ENCODE measurements at regions not wholly inside any gene's neighbourhood (a gene's known extent, or its start where the extent isn't known, plus 50 kb on each side); places are given as distances from the start of the nearest gene placed in this dataset.

DNA sequence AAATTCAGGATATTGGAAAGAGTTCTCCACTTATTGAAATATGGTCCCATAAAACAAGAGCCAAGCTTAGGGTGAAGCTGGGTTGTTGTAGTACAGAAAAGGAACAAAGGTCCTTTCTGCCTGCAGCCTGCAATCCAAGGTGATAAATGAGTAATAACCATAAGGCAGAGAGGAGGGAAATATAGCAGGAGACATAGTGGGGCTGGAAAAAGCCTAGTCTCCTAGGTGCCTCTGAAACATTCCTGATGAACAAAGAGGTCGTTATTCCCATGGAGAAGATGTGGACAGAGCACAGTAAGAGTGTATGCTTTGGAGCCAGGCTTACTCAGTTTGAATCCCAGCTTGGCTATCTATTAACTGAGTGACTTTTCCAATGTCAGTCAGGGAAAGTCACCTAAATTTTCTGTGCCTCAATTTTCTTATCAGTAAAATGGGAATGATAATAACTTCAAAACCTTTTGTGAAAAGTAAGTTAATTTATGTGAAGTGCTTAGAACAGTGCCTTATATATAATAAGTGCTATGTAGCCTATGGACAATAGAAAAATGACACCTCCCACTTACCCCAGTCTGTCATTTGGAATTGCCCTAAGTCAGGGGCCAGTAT lies 110.8 kb upstream of the GRIN3A start:
- Histone ChIP-seq H4K91ac (replicated peaks; ENCODE audit: insufficient read length, low read length) (no peak overlapping the region), H2BK20ac (ENCODE audit: low read length) (no peak overlapping the region), H3K79me1 (ENCODE audit: low read depth, low read length) (no peaks in the 10 kb centered on the region), H3K27me3 (replicated peaks in 1 of 4; ENCODE audit: control insufficient read depth in 3 of 4, extremely low read depth in 1 of 4, insufficient read depth in 3 of 4, low read length in 3 of 4) (no peaks in the 10 kb centered on the region), H3K27ac (ENCODE audit: low read depth, low read length) (no peak overlapping the region), H2BK120ac (replicated peaks; ENCODE audit: low read depth, low read length) (no peak overlapping the region), H3K4ac (replicated peaks; ENCODE audit: insufficient read length, low read depth, low read length) (no peak overlapping the region), H4K8ac (ENCODE audit: extremely low read depth, insufficient read depth, low read length) (no peak overlapping the region), H2AK5ac (ENCODE audit: low read depth, low read length) (no peak overlapping the region), H3K14ac (ENCODE audit: insufficient read length) (no peak overlapping the region), H4K20me1 (replicated peaks in 1 of 2; ENCODE audit: control insufficient read depth in 1 of 2, insufficient read depth in 2 of 2, low read length in 2 of 2) (no peaks in the 10 kb centered on the region), H3K56ac (replicated peaks; ENCODE audit: insufficient read length, low read depth, low read length) (no peak overlapping the region), H2BK12ac (ENCODE audit: low read depth, low read length) (no peak overlapping the region), H3K18ac (ENCODE audit: extremely low read depth, low read length) (no peak overlapping the region), H3K23ac (ENCODE audit: insufficient read length) (no peak overlapping the region), H3K4me2 (ENCODE audit: insufficient read depth in 1 of 2, low read depth in 2 of 2, low read length in 2 of 2) (peak overlapping the region in 1 of 2 experiments; percentile 12; a peak in 2 of 4 replicates), H3K36me3 (ENCODE audit: control insufficient read depth in 2 of 4, insufficient read depth in 4 of 4, low read length in 3 of 4) (no peaks in the 10 kb centered on the region), H3K9me3 (ENCODE audit: insufficient read depth in 2 of 2, low read depth in 1 of 2, low read length in 1 of 2) (no peaks in the 10 kb centered on the region), H3K9ac (replicated peaks in 1 of 4; ENCODE audit: extremely low read depth in 1 of 4, low read depth in 3 of 4, low read length in 3 of 4) (no peak overlapping the region), H3K79me2 (ENCODE audit: control insufficient read depth in 1 of 2, insufficient read depth in 2 of 2, low read length in 2 of 2) (no peaks in the 10 kb centered on the region), H2BK15ac (ENCODE audit: low read length) (no peak overlapping the region), H4K5ac (ENCODE audit: insufficient read length, low read depth, low read length) (no peak overlapping the region), H3K4me3 (ENCODE audit: extremely low read depth in 1 of 4, insufficient read depth in 2 of 4, low read depth in 3 of 4, low read length in 4 of 4) (no peak overlapping the region), H2BK5ac (ENCODE audit: low read depth, low read length) (no peak overlapping the region), H3K4me1 (replicated peaks in 1 of 4; ENCODE audit: control insufficient read depth in 3 of 4, insufficient read depth in 4 of 4, low read length in 3 of 4) (no peaks in the 10 kb centered on the region; a peak in 1 of 7 replicates), H2AFZ (ENCODE audit: low read length) (no peak overlapping the region), H3K23me2 (ENCODE audit: low read depth, low read length) (no peaks in the 10 kb centered on the region)
- CTCF ChIA-PET (ENCODE audit: partially characterized antibody): no interaction called here
- no peak for FAIRE-seq
- TF ChIP-seq SP4 (IDR thresholded peaks at IDR 0.05; ENCODE audit: low read length) (no peak), CBX5 (IDR thresholded peaks at IDR 0.05; ENCODE audit: low read depth, low read length) (no peak), SIN3A (conservative IDR thresholded peaks at IDR 0.05 in 1 of 2, IDR thresholded peaks at IDR 0.05 in 1 of 2; ENCODE audit: low read depth in 1 of 2, low read length in 2 of 2) (no peak), JUND (IDR thresholded peaks at IDR 0.05; ENCODE audit: low read length) (no peak), NANOG (IDR thresholded peaks at IDR 0.05; ENCODE audit: insufficient read depth, low read depth, low read length, poor library complexity, severe bottlenecking) (peak; percentile 29)
- no peak for DNase-seq (ENCODE audit: low read depth in 1 of 2, low spot score in 2 of 2)
- POLR2A ChIA-PET (ENCODE audit: partially characterized antibody): no interaction called here
- WGBS, 2 experiments (ENCODE audit: extremely low coverage in 1 of 2, insufficient coverage in 1 of 2, insufficient read length in 1 of 2, insufficient replicate concordance in 2 of 2, low coverage in 1 of 2, low lambda C conversion rate in 2 of 2, missing lambda C conversion rate in 1 of 2): 79% methylated on average over 1 of the region's 1 CpG; no CpG with 5 or more reads in 1 of the 2 experiments

All from H1 (cell line).